ENCODE measurements at regions not wholly inside any gene's neighbourhood (a gene's known extent, or its start where the extent isn't known, plus 50 kb on each side); places are given as distances from the start of the nearest gene placed in this dataset.

DNA sequence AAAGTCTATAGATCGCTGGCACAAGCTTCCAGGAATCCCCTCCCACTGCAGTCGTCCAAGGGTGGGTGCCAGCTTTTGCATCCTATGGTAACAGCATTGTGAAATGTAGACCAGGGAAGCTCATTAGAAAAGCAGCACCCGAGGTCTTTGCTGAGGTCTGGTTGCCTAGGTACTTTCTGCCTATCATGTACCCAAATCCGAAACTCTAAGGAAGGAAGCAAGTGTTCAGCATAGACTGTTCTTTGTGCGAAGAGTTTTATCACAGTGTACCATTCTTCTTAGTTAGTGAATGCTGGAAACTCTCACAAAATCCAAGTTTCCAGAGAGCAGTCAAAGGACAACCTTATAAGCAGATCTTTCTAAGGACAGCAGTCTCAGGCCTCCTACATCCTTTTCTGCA, 1532.7 kb upstream of the TMEM132C start:
- no peak overlapping the region for H3K27ac ChIP-seq (ENCODE audit: insufficient read depth, low read depth, low read length)
- no peak for FAIRE-seq
- no TSS peak for BruUV-seq (replicated peaks)

More for the DNA sequence above, 1532.7 kb upstream of the TMEM132C start:
- Histone ChIP-seq H3K4me1 (ENCODE audit: control insufficient read depth, extremely low read depth, insufficient read depth, low read length) (no peaks in the 10 kb centered on the region), H3K4me2 (ENCODE audit: insufficient read depth, low read length) (no peak overlapping the region), H3K36me3 (ENCODE audit: control insufficient read depth in 2 of 2, extremely low read depth in 1 of 2, insufficient read depth in 2 of 2, low read length in 2 of 2) (no peaks in the 10 kb centered on the region), H3K9me3 (replicated peaks; ENCODE audit: control insufficient read depth, insufficient read depth, low read length) (peaks cover 7% of the 10 kb centered on the region), H3K27me3 (ENCODE audit: control insufficient read depth in 2 of 2, insufficient read depth in 2 of 2, low read length in 2 of 2) (no peaks in the 10 kb centered on the region), H3K9me1 (replicated peaks; ENCODE audit: control insufficient read depth, extremely low read depth, insufficient read depth, low read length) (no peaks in the 10 kb centered on the region), H4K20me1 (replicated peaks; ENCODE audit: control insufficient read depth, extremely low read depth, insufficient read depth, low read length) (no peaks in the 10 kb centered on the region), H2AFZ (ENCODE audit: low read depth, low read length) (no peak overlapping the region), H3K9ac (replicated peaks; ENCODE audit: extremely low read depth, insufficient read depth, low read length) (no peak overlapping the region), H3K4me3 (replicated peaks in 1 of 3; ENCODE audit: insufficient read depth in 1 of 3, low read depth in 1 of 3, low read length in 3 of 3) (no peak overlapping the region), H3K79me2 (ENCODE audit: control insufficient read depth, insufficient read depth, low read length) (no peaks in the 10 kb centered on the region)
- DNase-seq (ENCODE audit: low read depth, low spot score), result no peak
- dilution Hi-C loops (cut with MboI; ENCODE audit: extremely low pct_ligation_motif_present, low sequenced_read_pairs) (no loop called here), intact Hi-C loops (cut with micrococcal nuclease) (no loop called here)
- ChIA-PET POLR2A (no interaction called here), CTCF (no interaction called here)
- TF ChIP-seq POLR2A (IDR thresholded peaks at IDR 0.05; ENCODE audit: low read depth, low read length) (no peak), JUN (IDR thresholded peaks at IDR 0.05; ENCODE audit: borderline replicate concordance, insufficient read depth, insufficient read length, low read depth) (no peak), FOS (IDR thresholded peaks at IDR 0.05; ENCODE audit: borderline replicate concordance, insufficient read depth, low read length) (no peak), EZH2 (IDR thresholded peaks at IDR 0.05; ENCODE audit: borderline replicate concordance, low read depth, low read length, severe bottlenecking) (no peak), MAX (IDR thresholded peaks at IDR 0.05; ENCODE audit: insufficient read depth, insufficient read length) (no peak), GATA2 (IDR thresholded peaks at IDR 0.05; ENCODE audit: insufficient read depth, insufficient read length, low read depth, low read length) (no peak), MYC (IDR thresholded peaks at IDR 0.05; ENCODE audit: low read depth, low read length) (no peak), CTCF (IDR thresholded peaks at IDR 0.05; ENCODE audit: extremely low read depth in 1 of 2, insufficient read depth in 1 of 2, low read depth in 1 of 2, low read length in 2 of 2) (no peak), POLR2AphosphoS5 (IDR thresholded peaks at IDR 0.05; ENCODE audit: insufficient read depth, low read depth, low read length) (no peak)

Measured in endothelial cell of umbilical vein (primary cell).